NCI-H2029 treated with DMSO at 0.1 percent for 48 hours (cell line): ENCODE measurements at regions not wholly inside any gene's neighbourhood (a gene's known extent, or its start where the extent isn't known, plus 50 kb on each side); places are given as distances from the start of the nearest gene placed in this dataset.

Experiments
- DNase-seq: peaks from one replicate; lab custom pipeline; 2025; lab: John Stamatoyannopoulos, UW

- no peak for DNase-seq
These were observed 59.9 kb downstream of the BMP4 start for GRCh38 chr14:53896726-53897125.

GRCh38 chr14:53894456-53894855 lies 62.2 kb downstream of the BMP4 start:
- no peak for DNase-seq

- no peak for DNase-seq
These were observed 63.3 kb downstream of the BMP4 start for GRCh38 chr14:53893374-53893773.

- DNase-seq: no peak
These were observed 66.0 kb downstream of the BMP4 start for GRCh38 chr14:53890611-53891101.

- no peak for DNase-seq
These were observed 67.9 kb downstream of the BMP4 start for GRCh38 chr14:53888535-53889386.

GRCh38 chr14:53885136-53885640 lies 71.4 kb downstream of the BMP4 start:
- no peak for DNase-seq

GRCh38 chr14:53884601-53885000 lies 72.0 kb downstream of the BMP4 start:
- DNase-seq: no peak

GRCh38 chr14:53883739-53884138 lies 72.9 kb downstream of the BMP4 start:
- DNase-seq: no peak

- no peak for DNase-seq
These were observed 73.9 kb downstream of the BMP4 start for GRCh38 chr14:53882684-53883083.

GRCh38 chr14:53881921-53882320 lies 74.7 kb downstream of the BMP4 start:
- DNase-seq: no peak

GRCh38 chr14:53881161-53881871 lies 75.3 kb downstream of the BMP4 start:
- no peak for DNase-seq

- no peak for DNase-seq
These were observed 75.9 kb downstream of the BMP4 start for GRCh38 chr14:53880761-53881160.

- no peak for DNase-seq
These were observed 76.9 kb downstream of the BMP4 start for GRCh38 chr14:53879747-53880146.

- DNase-seq: no peak
These were observed 77.5 kb downstream of the BMP4 start for GRCh38 chr14:53879022-53879686.

- no peak for DNase-seq
These were observed 81.2 kb downstream of the BMP4 start for GRCh38 chr14:53875324-53875897.

GRCh38 chr14:53874704-53875103 lies 81.9 kb downstream of the BMP4 start:
- no peak for DNase-seq

- DNase-seq: no peak
These were observed 83.9 kb downstream of the BMP4 start for GRCh38 chr14:53872681-53873089.

GRCh38 chr14:53871951-53872350 lies 84.7 kb downstream of the BMP4 start:
- DNase-seq: no peak

- DNase-seq: no peak
These were observed 85.6 kb downstream of the BMP4 start for GRCh38 chr14:53871011-53871410.

GRCh38 chr14:53865711-53866110 lies 90.9 kb downstream of the BMP4 start:
- no peak for DNase-seq

- DNase-seq: no peak
These were observed 94.8 kb downstream of the BMP4 start for GRCh38 chr14:53861781-53862180.

- no peak for DNase-seq
These were observed 98.3 kb downstream of the BMP4 start for GRCh38 chr14:53858345-53858684.
